ENCODE measurements at regions not wholly inside any gene's neighbourhood (a gene's known extent, or its start where the extent isn't known, plus 50 kb on each side); places are given as distances from the start of the nearest gene placed in this dataset.

DNA sequence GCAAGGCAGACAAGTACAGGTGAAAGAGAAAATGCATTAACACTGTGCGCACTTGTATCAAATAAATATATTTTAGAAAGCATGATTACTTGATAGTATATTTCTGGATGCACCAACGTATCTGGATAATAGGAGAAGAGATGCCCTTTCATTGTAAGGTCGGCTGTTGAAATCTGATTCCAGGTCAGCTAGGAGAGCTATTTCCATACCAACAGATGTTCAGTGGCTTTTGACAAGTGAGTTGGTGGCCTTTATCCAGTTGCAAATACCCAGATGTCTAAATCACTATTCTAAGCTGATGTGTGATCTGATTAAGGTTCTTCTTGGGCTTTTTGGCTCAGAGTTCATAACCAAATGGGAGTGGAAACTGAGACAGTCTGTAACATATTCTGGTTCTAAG lies 128.2 kb upstream of the TBCA start:
- no peak for TF ChIP-seq ZFP3 (CRISPR knock-in tag; IDR thresholded peaks at IDR 0.05)
- no peak for TF ChIP-seq OSR1 (CRISPR knock-in tag; IDR thresholded peaks at IDR 0.05)
- no peak for TF ChIP-seq SNAI2 (CRISPR knock-in tag; IDR thresholded peaks at IDR 0.05)
- no peak for TF ChIP-seq ZFP30 (CRISPR knock-in tag; IDR thresholded peaks at IDR 0.05)
- TF ChIP-seq ZNF70 (CRISPR knock-in tag; IDR thresholded peaks at IDR 0.05), result no peak
- TF ChIP-seq, protein P1, sequence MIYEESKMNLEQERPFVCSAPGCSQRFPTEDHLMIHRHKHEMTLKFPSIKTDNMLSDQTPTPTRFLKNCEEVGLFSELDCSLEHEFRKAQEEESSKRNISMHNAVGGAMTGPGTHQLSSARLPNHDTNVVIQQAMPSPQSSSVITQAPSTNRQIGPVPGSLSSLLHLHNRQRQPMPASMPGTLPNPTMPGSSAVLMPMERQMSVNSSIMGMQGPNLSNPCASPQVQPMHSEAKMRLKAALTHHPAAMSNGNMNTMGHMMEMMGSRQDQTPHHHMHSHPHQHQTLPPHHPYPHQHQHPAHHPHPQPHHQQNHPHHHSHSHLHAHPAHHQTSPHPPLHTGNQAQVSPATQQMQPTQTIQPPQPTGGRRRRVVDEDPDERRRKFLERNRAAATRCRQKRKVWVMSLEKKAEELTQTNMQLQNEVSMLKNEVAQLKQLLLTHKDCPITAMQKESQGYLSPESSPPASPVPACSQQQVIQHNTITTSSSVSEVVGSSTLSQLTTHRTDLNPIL (CRISPR knock-in tag; IDR thresholded peaks at IDR 0.05; ENCODE audit: low read depth), result no peak
- TF ChIP-seq CSDC2 (CRISPR knock-in tag; IDR thresholded peaks at IDR 0.05), result no peak
- TF ChIP-seq TCF4 (CRISPR knock-in tag; IDR thresholded peaks at IDR 0.05; ENCODE audit: borderline replicate concordance), result no peak
- TF ChIP-seq, protein P2, sequence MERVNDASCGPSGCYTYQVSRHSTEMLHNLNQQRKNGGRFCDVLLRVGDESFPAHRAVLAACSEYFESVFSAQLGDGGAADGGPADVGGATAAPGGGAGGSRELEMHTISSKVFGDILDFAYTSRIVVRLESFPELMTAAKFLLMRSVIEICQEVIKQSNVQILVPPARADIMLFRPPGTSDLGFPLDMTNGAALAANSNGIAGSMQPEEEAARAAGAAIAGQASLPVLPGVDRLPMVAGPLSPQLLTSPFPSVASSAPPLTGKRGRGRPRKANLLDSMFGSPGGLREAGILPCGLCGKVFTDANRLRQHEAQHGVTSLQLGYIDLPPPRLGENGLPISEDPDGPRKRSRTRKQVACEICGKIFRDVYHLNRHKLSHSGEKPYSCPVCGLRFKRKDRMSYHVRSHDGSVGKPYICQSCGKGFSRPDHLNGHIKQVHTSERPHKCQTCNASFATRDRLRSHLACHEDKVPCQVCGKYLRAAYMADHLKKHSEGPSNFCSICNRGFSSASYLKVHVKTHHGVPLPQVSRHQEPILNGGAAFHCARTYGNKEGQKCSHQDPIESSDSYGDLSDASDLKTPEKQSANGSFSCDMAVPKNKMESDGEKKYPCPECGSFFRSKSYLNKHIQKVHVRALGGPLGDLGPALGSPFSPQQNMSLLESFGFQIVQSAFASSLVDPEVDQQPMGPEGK (CRISPR knock-in tag; IDR thresholded peaks at IDR 0.05; ENCODE audit: borderline replicate concordance), result no peak
- TF ChIP-seq, protein P3, sequence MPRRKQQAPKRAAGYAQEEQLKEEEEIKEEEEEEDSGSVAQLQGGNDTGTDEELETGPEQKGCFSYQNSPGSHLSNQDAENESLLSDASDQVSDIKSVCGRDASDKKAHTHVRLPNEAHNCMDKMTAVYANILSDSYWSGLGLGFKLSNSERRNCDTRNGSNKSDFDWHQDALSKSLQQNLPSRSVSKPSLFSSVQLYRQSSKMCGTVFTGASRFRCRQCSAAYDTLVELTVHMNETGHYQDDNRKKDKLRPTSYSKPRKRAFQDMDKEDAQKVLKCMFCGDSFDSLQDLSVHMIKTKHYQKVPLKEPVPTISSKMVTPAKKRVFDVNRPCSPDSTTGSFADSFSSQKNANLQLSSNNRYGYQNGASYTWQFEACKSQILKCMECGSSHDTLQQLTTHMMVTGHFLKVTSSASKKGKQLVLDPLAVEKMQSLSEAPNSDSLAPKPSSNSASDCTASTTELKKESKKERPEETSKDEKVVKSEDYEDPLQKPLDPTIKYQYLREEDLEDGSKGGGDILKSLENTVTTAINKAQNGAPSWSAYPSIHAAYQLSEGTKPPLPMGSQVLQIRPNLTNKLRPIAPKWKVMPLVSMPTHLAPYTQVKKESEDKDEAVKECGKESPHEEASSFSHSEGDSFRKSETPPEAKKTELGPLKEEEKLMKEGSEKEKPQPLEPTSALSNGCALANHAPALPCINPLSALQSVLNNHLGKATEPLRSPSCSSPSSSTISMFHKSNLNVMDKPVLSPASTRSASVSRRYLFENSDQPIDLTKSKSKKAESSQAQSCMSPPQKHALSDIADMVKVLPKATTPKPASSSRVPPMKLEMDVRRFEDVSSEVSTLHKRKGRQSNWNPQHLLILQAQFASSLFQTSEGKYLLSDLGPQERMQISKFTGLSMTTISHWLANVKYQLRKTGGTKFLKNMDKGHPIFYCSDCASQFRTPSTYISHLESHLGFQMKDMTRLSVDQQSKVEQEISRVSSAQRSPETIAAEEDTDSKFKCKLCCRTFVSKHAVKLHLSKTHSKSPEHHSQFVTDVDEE (CRISPR knock-in tag; IDR thresholded peaks at IDR 0.05), result no peak
- no peak for TF ChIP-seq ARNTL (CRISPR knock-in tag; IDR thresholded peaks at IDR 0.05; ENCODE audit: borderline replicate concordance, low read depth)
- TF ChIP-seq, protein P4, sequence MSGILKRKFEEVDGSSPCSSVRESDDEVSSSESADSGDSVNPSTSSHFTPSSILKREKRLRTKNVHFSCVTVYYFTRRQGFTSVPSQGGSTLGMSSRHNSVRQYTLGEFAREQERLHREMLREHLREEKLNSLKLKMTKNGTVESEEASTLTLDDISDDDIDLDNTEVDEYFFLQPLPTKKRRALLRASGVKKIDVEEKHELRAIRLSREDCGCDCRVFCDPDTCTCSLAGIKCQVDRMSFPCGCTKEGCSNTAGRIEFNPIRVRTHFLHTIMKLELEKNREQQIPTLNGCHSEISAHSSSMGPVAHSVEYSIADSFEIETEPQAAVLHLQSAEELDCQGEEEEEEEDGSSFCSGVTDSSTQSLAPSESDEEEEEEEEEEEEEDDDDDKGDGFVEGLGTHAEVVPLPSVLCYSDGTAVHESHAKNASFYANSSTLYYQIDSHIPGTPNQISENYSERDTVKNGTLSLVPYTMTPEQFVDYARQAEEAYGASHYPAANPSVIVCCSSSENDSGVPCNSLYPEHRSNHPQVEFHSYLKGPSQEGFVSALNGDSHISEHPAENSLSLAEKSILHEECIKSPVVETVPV (CRISPR knock-in tag; IDR thresholded peaks at IDR 0.05), result no peak
- TF ChIP-seq ZC3H10 (CRISPR knock-in tag; IDR thresholded peaks at IDR 0.05), result no peak
- no peak for TF ChIP-seq TOX (CRISPR knock-in tag; IDR thresholded peaks at IDR 0.05; ENCODE audit: borderline replicate concordance)
